Heart right ventricle (tissue), 16 donors: ENCODE measurements at regions not wholly inside any gene's neighbourhood (a gene's known extent, or its start where the extent isn't known, plus 50 kb on each side); places are given as distances from the start of the nearest gene placed in this dataset.

Experiments
- ATAC-seq, 8 donors: fragments of 200-7000 bp; cut with Tn5 transposase; one replicate each; pipeline ENCODE4 v1.9.1; 2020; ENCODE audit warnings: mild to moderate bottlenecking in 8 of 8, moderate library complexity in 8 of 8, moderate number of reproducible peaks in 1 of 8
- DNase-seq, 2 donors: peaks; one replicate each; pipeline ENCODE4 v3.0.0-alpha.2; 2020
- H3K27ac ChIP-seq, 10 donors: fragments of 200-600 bp; sonication (generic) in 2 of 10; one replicate each; pipeline versions ENCODE4 v1.5.0 to v1.8.0; 2020 to 2022; ENCODE audit warnings: mild to moderate bottlenecking in 3 of 10
- H3K27me3 ChIP-seq, 7 donors: fragments of 200-600 bp; one replicate each; pipeline ENCODE4 v1.8.0; 2021 to 2022; ENCODE audit warnings: mild to moderate bottlenecking in 2 of 7
- H3K36me3 ChIP-seq, 9 donors: fragments of 200-600 bp; sonication (generic) in 1 of 9; one replicate each; pipeline versions ENCODE4 v1.5.0 to v1.8.0; 2020 to 2022; ENCODE audit warnings: mild to moderate bottlenecking in 2 of 9
- H3K4me1 ChIP-seq, 9 donors: fragments of 200-600 bp; sonication (generic) in 1 of 9; one replicate each; pipeline versions ENCODE4 v1.5.0 to v1.8.0; 2020 to 2022; ENCODE audit warnings: mild to moderate bottlenecking in 4 of 9
- H3K4me3 ChIP-seq, 10 donors: fragments of 200-600 bp; sonication (generic) in 2 of 10; one replicate each; pipeline versions ENCODE4 v1.5.0 to v1.8.0; 2020 to 2022; ENCODE audit warnings: mild to moderate bottlenecking in 7 of 10, moderate library complexity in 2 of 10
- H3K9me3 ChIP-seq, 11 donors: fragments of 200-600 bp in 10 of 11; sonication (generic) in 2 of 11; one replicate each; pipeline versions ENCODE4 v1.5.0 to v1.8.0; 2013 to 2022; ENCODE audit warnings: mild to moderate bottlenecking in 2 of 11, control low read depth in 1 of 11, moderate library complexity in 1 of 11
- WGBS, 2 donors: extraction: QIAGEN DNeasy Blood & Tissue Kit; methylation state at CpG; one replicate each; pipeline ENCODE4 v1.1.7; 2013; ENCODE audit warnings: inconsistent platforms in 1 of 2; 5-methylcytosine and 5-hydroxymethylcytosine counted together
- intact Hi-C, 10 donors: fragments of 100-400 bp; cut with DNase I; formaldehyde crosslinking; loops; one replicate each; pipeline versions ENCODE4 v1.11.1 to v1.14.2; 2022
- TF ChIP-seq, protein P1 (sequence below), 9 donors: fragments of 200-600 bp; sonication (generic) in 2 of 9; IDR thresholded peaks; one replicate each; pipeline versions ENCODE4 v1.5.0 to v1.8.0; 2021 to 2022; ENCODE audit warnings: antibody characterized with exemption in 9 of 9, mild to moderate bottlenecking in 5 of 9, moderate library complexity in 1 of 9
- donor health status: Arrhythmogenic right ventricular cardiomyopathy.
- donor health status: ischemic (EF 13 %, LVEDD 7.1; RV severe dilation, severe dysfunction).
- donor health status: healthy with polysubstance abuse.
- donor health status: DM: no; HTN: yes; CAD: no.
- donor health status: DM: no; HTN: no; CAD: no.
- donor health status: ischemic (EF 25% LVEDD 6.9; RV normal size, moderate dysfunction).
- donor health status: ischemic (EF 25% LVEDD 5.7; RV mildly dilated, moderate dysfunction).
- donor health status: healthy.
- donor health status: DM: yes; HTN: yes; CAD: no.
- donor health status: Ischemic cardiomyopathy.
- donor health status: ischemic (EF 35%, LVEDD 5.7; RV mildly dilated, moderate dysfunction).
- donor health status: nonischemic (EF 11% LVEDD 7.7; RV severe dilation, severe dysfunction).
- donor health status: DM: yes; HTN: yes; CAD: no.
- donor health status: PGD.
- donor health status: ischemic (EF 29% LVEDD 5.4; RV normal size, mild dysfunction).
- donor health status: nonischemic (EF 23%, LVEDD 6.1; RV moderate dilation, normal function).

DNA sequence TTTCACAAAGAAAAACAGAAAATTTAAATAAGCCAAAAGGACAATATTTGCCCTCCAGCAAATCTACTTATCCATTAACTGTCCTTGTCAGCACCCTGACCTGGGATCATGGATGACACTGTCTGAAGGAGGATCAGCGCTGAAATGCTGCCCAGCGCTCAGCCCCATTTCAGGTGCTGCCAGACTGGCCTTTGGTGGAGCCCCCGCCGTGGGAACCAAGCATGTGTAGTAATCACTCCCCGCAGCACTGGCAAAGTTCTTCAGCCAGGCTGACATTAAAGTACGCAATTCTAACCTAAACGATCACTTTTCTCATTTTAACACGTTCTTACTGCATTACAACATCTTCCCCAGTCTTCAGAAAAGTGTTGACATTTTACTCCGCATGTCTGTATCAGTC is 108.6 kb upstream of the GPC1 start:
- TF ChIP-seq, protein P1, sequence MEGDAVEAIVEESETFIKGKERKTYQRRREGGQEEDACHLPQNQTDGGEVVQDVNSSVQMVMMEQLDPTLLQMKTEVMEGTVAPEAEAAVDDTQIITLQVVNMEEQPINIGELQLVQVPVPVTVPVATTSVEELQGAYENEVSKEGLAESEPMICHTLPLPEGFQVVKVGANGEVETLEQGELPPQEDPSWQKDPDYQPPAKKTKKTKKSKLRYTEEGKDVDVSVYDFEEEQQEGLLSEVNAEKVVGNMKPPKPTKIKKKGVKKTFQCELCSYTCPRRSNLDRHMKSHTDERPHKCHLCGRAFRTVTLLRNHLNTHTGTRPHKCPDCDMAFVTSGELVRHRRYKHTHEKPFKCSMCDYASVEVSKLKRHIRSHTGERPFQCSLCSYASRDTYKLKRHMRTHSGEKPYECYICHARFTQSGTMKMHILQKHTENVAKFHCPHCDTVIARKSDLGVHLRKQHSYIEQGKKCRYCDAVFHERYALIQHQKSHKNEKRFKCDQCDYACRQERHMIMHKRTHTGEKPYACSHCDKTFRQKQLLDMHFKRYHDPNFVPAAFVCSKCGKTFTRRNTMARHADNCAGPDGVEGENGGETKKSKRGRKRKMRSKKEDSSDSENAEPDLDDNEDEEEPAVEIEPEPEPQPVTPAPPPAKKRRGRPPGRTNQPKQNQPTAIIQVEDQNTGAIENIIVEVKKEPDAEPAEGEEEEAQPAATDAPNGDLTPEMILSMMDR (IDR thresholded peaks at IDR 0.05): no peak
- intact Hi-C loops: no loop called here
- Histone ChIP-seq H3K4me3 (no peak overlapping the region), H3K4me1 (peaks cover 0 to 10% (median 5%) of the 10 kb centered on the region in 9 donors), H3K27me3 (peaks cover 0 to 2% (median 0%) of the 10 kb centered on the region in 7 donors), H3K27ac (no peak overlapping the region), H3K9me3 (peaks cover 0 to 14% (median 0%) of the 10 kb centered on the region in 11 donors), H3K36me3 (no peaks in the 10 kb centered on the region)
- WGBS, 2 donors: 90 to 91% methylated on average over 9 of the region's 9 CpGs
- no peak for ATAC-seq
- DNase-seq: no peak

DNA sequence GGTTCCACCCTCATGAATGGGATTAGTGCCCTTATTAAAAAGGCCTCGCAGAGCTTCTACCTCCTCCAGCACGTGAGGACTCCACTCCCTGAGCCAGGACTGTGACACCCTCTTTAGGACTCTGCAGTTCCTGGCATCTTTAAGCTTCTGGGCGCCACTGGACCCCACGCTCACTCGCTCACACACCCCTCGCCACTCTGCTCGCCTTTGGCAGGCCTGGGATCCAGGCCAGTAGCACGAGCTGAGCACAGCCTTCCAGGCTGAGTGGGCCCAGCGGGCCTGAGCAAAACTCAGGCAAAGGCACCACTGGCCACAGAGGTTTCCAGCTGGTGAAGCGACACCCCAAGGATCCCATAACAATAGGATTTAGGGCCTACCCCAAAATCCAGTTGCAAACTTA is 107.9 kb upstream of the GPC1 start:
- H3K27ac ChIP-seq: no peak overlapping the region
- WGBS, 2 donors: 90 to 92% methylated on average over 10 of the region's 10 CpGs
- H3K9me3 ChIP-seq: peaks cover 0 to 16% (median 0%) of the 10 kb centered on the region in 11 donors
- intact Hi-C loops: no loop called here
- TF ChIP-seq, protein P1 (IDR thresholded peaks at IDR 0.05): no peak
- H3K36me3 ChIP-seq: no peaks in the 10 kb centered on the region
- H3K4me3 ChIP-seq: no peak overlapping the region
- peaks cover 0 to 10% (median 5%) of the 10 kb centered on the region in 9 donors for H3K4me1 ChIP-seq
- DNase-seq: no peak
- no peak for ATAC-seq
- H3K27me3 ChIP-seq: peaks cover 0 to 3% (median 0%) of the 10 kb centered on the region in 7 donors

DNA sequence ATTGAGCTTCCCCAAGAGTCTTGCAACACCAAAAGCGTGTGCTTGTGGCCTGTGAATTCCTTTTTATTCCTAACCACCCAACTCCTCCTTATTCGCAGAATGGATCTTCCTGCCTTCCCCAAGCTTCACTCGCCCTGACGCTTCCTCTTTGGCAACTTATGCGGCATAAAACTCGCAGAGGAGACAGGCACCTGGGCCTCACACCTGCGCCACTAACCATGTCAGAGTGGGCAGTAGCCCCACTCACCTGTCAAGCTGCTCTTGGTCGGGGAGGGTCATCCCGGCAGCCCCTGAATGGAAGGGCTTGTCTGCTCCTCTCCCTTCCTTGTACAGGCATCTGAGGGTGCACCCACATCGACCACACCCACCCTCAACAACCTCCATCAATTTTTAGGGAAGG is 106.9 kb upstream of the GPC1 start:
- Histone ChIP-seq H3K4me1 (peaks cover 0 to 10% (median 5%) of the 10 kb centered on the region in 9 donors), H3K9me3 (peaks cover 0 to 16% (median 0%) of the 10 kb centered on the region in 11 donors), H3K27me3 (peaks cover 0 to 7% (median 0%) of the 10 kb centered on the region in 7 donors), H3K36me3 (no peaks in the 10 kb centered on the region), H3K4me3 (no peak overlapping the region), H3K27ac (no peak overlapping the region)
- ATAC-seq (no peak), DNase-seq (no peak)
- WGBS, 2 donors: 87 to 91% methylated on average over 10 of the region's 10 CpGs
- TF ChIP-seq, protein P1 (IDR thresholded peaks at IDR 0.05): no peak
- intact Hi-C loops: no loop called here

DNA sequence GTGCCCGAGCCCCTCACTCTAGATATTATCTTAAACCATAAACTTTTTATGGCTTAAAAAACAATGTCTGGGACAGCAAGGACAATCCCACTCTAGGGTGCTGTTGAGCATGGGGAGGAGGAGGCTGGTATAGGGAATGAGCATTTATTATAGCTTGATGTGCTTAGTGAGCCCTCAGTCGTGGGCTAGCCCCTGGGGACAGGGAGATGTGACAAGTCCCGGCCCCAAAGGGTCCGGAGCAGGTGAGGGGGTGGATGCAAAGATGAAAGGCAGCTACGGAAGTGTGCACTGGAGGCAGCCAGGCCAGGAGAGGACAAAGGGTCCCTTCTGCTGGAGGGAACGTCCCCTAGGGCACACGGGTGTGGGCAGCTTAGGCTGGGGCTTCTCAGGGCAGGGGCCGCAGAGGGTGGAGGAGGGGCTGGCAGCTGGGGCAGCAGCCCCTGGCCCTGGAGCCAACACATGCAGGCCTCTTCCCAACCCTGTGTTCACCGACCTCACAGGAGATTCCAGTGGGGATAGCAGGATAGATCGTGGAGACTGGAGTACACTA is 106.3 kb upstream of the GPC1 start:
- H3K36me3 ChIP-seq: no peaks in the 10 kb centered on the region
- peaks cover 0 to 10% (median 5%) of the 10 kb centered on the region in 9 donors for H3K4me1 ChIP-seq
- no peak for DNase-seq
- H3K9me3 ChIP-seq: peaks cover 0 to 16% (median 0%) of the 10 kb centered on the region in 11 donors
- WGBS, 2 donors: 83 to 90% methylated on average over 10 of the region's 10 CpGs
- ATAC-seq: no peak
- peaks cover 0 to 7% (median 0%) of the 10 kb centered on the region in 7 donors for H3K27me3 ChIP-seq
- TF ChIP-seq, protein P1 (IDR thresholded peaks at IDR 0.05): no peak
- intact Hi-C loops: no loop called here
- no peak overlapping the region for H3K4me3 ChIP-seq
- H3K27ac ChIP-seq: no peak overlapping the region
